ENCODE measurements at regions not wholly inside any gene's neighbourhood (a gene's known extent, or its start where the extent isn't known, plus 50 kb on each side); places are given as distances from the start of the nearest gene placed in this dataset.

DNA sequence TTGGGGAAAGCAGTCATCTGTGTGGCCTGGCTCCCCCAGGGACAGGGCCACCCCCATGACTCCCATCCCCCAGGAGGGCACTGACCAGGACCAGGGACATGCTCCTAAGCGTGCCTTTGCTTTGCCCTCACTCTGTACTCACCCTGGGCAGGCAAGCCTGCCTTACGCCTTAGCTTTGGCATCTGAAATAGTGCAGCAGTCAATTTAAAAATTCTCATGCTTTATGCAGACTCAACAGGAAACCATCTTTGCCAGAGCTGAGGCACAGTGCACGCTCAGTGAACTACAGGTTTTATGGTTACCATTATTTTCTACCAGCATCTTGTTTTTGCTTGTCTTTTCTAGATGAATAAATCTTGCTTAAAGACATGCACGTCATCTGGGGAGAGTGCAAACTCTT is 323.5 kb downstream of the IRX2 start:
- no peak for DNase-seq

DNA sequence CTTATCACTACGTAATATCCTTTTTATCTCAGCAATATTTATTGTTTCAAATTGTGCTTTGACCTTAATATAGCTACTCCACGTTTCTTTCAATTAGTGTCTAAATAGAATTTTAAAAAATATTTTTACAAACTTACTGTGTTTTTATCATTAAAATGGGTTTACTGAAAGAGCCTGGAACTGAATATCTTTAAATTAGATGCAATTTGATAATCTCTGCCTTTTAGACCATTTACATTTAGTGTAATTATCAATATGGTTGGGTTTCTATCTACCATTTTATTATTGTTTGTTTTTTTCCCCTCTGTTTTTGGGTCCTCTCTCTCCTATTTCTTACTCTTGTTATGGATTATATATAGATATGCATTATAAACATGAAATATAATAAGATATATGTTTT is 327.8 kb downstream of the IRX2 start:
- no peak for DNase-seq

GRCh38 chr5:2417301-2417700 is 334.2 kb downstream of the IRX2 start:
- DNase-seq = no peak

GRCh38 chr5:2415678-2416077 is 335.8 kb downstream of the IRX2 start:
- DNase-seq = no peak

- no peak for DNase-seq
These were observed 341.0 kb downstream of the IRX2 start for GRCh38 chr5:2410451-2410850.

DNA sequence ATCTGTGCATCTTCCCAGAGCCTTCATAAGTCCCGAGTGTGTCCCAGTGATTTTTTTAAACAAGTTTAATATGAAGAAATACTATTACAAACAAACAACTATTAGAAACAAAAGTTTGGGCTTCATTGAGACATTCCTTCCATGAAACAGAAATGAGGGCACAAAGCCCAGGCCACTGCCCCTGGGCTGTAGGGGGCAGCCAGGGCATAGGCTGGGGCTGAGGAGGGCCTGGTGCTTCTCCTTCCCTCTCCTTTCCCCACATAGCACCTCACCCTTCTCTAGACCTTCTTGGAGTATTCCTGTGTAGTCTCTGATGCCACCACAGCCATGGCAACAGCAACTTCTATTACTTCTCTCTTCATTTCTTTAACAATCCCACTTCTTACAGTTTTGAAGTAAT is 348.2 kb downstream of the IRX2 start:
- no peak for DNase-seq

DNA sequence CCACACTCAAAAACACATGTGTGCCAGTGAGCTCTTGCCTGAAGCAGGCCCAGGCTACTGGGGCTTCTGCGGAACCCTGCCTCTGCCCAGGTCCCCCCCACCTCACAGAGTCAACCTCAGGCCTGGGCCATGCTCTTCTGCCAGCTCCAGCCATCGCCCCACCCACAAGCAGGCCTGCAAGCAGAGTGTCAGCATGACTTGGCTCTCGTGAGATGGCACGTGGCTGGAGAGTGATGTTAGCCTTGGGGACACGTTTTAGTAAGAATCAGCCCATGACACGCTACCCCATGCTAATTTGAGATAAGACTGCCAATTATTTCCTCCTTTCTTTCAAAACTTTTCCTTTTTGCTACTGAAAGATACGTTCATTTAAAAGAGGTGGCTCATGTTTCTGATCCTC is 351.7 kb downstream of the IRX2 start:
- no peak for DNase-seq

GRCh38 chr5:2399096-2399495 is 352.4 kb downstream of the IRX2 start:
- DNase-seq = no peak

DNA sequence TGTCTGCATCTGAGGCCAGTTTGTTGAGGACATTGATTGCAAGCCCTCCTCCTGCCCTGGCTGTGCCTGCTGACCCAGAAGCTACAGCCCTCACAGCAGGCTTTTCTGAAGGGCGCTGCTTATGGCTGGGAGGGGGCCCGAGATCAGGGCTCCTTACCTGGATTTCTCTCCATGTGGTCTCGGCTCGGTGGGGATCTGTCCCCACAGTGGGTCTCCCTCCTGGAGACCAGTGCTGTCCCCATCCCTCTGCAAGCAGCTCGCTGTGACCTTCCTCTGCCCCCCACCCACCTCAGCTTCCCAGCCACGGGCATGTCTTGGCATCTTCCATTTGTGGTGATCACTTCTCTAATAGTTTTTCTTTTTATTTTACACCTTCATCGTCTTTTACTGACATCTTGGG is 357.9 kb downstream of the IRX2 start:
- DNase-seq = no peak

DNA sequence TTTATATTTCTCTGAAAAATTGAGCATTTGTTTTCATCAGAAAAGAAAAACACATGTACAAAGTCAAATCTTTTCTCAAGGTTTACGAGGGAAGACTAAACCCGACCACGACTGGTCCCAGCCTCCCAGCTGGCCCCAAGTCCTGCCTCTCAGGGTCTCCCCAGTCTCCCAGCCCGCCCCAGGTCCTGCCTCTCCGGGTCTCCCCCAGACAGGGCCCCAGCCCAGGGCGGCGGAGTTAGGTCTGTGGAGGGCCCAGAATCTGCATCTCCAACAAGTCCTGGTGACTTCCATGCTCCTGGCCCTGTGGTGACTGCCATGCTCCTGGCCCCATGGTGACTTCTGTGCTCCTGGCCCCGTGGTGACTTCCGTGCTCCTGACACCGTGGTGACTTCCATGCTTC is 359.9 kb downstream of the IRX2 start:
- no peak for DNase-seq

DNA sequence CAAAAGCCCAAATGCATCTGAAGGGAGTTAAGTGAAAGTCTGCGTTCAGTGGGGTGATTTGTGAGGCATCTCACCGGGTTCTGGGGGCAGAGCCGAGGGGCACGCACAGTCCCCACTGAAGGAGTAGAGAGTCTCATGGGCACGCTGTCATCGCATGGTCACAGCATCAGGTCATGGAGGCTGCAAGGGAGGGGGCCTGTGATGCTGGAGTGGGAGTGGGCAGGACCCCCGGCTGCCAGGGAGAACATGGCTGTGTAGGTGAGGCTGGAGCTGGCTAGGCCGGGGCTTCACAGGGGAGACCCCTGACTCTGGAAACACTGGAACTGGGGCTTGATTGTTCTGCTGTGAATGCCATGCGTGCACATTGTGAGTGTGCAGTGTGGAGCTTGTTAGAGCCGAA is 360.5 kb downstream of the IRX2 start:
- no peak for DNase-seq

- DNase-seq = no peak
These were observed 362.9 kb downstream of the IRX2 start for GRCh38 chr5:2388571-2388970.

GRCh38 chr5:2387634-2388325 is 363.7 kb downstream of the IRX2 start:
- DNase-seq = no peak

GRCh38 chr5:2387250-2387633 is 364.2 kb downstream of the IRX2 start:
- no peak for DNase-seq

GRCh38 chr5:2385818-2386217 is 365.7 kb downstream of the IRX2 start:
- no peak for DNase-seq

DNA sequence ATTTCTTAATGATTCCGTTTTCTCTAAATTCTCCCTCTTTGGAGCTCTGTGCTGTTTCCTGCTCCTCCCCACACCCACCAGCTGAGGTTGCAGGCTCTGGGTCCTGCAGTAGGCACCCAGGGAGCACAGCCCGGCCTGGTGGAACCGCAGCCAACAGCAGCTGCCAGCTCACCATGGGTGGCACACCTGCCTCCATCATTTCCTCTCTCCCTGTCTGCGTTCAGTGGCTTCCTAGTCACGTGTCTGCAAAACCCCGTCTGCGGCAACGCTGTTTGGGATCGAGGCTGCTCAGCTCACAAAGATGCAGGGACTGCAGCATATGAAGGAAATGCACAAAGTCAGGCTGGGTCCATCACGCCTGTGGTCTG is 367.8 kb downstream of the IRX2 start:
- DNase-seq = no peak

GRCh38 chr5:2382776-2383697 is 368.4 kb downstream of the IRX2 start:
- no peak for DNase-seq

DNA sequence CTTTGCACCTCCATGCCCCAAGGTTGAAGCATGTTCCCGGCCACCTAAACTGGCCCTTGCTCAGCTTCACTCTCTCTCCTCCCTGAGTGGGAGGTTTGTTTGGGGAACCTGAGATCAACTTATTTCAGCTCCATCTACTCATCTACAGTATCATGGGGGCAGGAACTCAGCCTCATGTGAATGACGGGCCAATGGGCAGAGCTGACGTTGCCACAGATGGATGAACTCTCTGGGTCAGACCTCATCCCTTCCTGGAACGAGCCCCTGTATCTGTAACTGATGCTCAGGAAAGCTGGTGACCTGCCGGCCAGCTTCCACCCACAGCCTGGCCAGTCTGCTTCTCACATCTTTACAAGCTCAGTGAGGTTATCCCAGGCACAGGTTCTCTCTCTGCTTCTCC is 369.6 kb downstream of the IRX2 start:
- no peak for DNase-seq

DNA sequence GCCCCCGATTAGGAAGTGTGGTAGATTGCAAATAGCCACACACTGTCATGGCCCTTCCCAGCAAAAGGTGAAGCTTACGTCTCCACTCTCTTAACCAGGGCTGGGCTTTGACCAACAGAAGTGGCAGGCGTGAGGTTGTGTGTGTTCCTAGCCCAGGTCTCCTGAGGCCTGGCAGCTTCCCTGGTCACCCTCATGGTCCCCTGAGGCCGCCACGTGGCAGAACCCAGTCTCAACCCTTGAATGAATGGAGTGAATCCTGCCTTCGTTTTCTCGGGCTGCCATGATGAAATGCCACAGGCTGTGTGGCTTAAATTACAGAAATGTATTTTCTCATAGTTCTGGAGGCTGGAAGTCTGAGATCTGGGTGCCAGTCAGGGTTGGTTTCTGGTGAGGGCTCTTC is 370.4 kb downstream of the IRX2 start:
- no peak for DNase-seq

DNA sequence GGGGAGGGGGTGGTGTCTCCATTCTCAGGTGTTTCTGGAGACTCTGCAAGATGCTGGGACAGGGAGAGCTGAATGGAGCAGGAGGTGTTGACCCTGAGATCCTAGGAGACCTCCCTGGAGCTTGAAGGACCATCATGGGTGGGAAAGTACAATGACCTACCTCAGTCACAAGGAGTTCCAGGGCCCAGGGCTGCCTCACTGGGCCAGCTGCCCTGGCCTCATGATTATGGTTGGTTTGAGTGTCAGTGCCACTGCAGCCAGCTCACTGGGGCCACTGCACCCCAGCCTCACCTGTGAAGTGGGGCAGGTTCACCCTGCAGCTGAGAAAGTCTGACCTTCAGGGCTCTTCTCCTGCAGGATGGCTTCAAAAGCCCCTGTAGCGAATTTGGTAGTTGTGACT is 372.5 kb downstream of the IRX2 start:
- DNase-seq = no peak

DNA sequence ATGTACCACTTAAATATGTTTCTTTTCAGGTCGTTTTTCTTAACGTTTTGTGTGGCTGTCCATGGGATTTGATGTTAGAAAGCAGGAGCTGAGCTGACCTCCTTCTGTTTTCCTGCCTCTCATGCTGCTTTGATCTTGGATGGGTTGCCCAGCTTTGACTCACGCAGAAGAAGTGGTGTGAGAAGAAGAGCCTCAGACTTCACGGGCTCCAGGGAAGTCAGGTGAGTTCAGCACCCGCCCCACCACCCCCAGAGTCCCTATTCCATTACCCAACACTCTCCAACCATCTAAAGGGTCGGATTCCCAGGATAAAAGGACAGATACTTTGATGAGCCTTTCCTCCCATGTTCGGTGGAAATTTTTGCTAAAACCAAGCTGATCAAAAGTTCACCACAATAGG is 373.4 kb downstream of the IRX2 start:
- no peak for DNase-seq

- no peak for DNase-seq
These were observed 375.0 kb downstream of the IRX2 start for GRCh38 chr5:2376486-2376885.

DNA sequence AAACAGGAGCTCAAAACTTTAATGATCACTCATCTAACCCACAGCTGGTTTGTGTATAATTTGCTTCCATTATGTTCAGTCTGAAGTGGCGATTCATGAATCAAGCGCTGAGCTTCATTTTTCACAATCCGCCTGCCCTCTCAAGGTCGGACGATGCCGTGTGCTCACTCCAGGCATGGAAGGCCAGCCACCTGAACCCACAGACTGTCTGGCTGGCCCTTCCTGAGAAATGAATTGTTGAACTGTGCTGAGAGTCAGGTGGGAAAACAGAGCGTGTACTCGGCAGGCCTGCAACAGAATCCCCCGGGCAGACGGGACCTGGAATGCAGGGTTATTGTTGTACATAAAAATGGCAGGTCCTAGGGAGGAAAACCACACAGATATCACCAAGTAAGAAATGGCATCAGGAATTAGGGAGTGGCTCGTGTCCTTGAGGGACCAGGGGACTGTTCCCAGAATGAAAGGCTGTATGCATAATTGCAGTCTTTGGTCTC is 375.7 kb downstream of the IRX2 start:
- no peak for DNase-seq

GRCh38 chr5:2375291-2375690 is 376.2 kb downstream of the IRX2 start:
- DNase-seq = no peak

Data from activated CD4-positive, CD25-positive, alpha-beta regulatory T cell (primary cell).